HG03565 (cell line): ENCODE measurements at regions not wholly inside any gene's neighbourhood (a gene's known extent, or its start where the extent isn't known, plus 50 kb on each side); places are given as distances from the start of the nearest gene placed in this dataset.
"Not testable (repeated sequence)": the region's sequence is repeated elsewhere in the genome, so short reads cannot be mapped to it uniquely, and the experiment has no call there.

Experiments
- ATAC-seq: cut with Tn5 transposase; IDR thresholded peaks from one replicate; pipeline ENCODE4 v1.9.1; 2021; ENCODE audit warnings: mild to moderate bottlenecking, moderate library complexity; ENCODE audit not compliant: unreplicated experiment

DNA sequence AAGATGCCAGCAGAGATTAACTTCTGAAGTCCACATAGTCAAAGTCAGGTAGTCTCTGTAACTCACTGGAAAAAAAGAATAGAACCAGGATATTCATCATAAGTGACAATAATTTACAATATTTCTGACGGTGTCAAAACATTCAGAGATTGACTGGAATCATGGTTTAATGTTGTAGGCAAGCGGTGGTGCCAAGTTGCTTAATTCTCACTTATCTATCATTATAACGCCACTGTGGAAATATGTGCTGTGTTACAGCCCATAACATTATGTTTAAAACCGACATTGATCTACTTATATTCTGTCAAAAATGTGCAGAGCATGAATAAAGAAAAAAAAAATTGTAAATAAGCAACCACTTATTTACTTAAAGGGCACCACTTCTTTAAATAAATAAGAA is 801.7 kb downstream of the DIPK2A start:
- no peak for ATAC-seq

DNA sequence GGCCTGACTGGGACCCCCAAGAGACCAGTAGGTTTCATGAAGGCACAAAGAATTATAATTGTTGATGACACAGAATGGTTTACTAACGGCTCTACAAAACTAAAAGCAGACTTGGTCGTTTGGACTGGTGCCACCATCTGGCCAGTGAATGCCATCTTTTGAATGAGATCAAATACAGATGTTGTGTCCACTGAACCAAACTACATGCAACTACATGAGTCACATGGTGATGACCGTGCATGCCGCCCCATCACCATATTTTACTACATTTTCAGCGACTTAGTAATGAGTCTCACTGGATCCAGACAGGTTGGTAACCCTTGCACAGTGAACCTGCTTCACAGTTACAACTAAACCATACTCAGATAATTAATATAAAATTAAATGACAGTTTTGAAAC is 803.3 kb downstream of the DIPK2A start:
- no peak for ATAC-seq

DNA sequence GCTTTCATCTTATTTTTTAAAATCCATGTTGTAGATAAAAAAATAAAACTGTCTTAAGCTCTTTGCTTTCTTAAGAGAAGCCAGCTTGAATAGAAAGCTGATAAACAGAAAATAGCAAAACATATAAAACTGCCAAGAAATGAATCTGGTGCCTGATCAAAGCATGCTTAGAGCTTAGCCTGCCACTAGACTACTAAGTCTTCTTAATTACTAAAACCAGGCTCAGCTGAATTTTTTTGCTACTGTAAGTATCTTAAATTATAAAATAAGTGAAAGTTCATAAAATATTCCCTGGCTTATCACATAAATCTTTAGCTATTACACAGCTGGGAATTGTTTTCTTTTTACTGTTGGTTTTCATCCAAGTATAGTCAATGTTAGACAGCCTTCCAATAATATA is 803.9 kb downstream of the DIPK2A start:
- ATAC-seq: no peak

DNA sequence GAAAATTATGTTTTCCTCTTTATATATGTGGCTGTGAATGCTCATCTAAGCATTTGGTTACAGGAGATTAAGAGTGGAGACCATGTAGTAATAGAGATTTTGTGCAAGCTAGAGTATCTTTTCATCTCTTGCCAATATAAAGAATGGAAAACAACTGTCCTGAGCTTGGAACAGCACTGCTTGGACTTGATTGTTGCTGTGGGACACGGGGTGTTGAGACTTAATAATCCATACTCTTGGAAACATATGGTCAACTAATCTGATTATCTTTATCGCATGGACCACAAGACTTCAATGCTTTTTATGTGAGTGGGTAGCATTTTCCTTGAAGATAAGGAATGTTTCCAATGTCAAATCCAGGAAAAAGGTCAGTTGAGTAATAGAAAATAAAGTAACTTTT is 806.3 kb downstream of the DIPK2A start:
- no peak for ATAC-seq

DNA sequence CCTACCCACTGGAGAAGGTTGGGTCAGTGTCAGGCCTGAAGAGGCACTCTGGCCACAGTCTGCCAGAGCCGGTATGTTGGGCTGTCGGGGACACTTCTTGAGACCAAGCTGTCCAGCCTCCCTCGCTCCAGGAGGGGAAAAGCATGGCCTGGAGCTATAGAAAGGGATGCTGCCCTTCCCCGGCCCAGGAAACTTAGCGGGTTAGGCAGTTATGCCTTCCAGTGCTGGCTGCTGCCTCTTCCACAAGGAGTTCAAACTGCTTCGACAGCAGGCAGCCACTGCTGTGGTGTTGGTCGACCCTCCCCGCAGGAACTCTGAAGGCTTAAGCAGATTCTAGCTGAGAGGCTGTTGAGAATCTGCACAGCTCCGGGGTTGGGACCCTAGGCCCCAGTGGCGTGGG is 819.4 kb downstream of the DIPK2A start:
- no peak for ATAC-seq

DNA sequence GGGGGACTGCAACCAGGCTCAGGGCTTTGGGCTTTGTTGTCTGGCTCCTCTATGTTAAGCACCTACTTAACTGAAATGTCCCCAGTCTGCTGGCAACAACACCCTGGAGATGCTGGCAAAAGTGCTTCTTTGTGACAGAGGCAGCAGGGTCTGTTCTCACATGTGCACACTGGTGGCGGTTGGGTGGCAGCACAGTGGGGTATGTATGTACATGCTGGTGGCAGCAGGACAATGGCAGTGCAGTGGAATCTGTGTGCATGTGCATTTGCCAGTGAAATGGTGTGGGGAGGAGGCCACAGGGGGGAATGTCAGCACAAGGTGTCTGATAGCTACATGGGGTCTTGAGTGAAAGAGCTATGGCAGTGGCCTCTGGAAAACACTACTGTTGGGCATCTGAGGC is 830.3 kb downstream of the DIPK2A start:
- ATAC-seq: no peak

DNA sequence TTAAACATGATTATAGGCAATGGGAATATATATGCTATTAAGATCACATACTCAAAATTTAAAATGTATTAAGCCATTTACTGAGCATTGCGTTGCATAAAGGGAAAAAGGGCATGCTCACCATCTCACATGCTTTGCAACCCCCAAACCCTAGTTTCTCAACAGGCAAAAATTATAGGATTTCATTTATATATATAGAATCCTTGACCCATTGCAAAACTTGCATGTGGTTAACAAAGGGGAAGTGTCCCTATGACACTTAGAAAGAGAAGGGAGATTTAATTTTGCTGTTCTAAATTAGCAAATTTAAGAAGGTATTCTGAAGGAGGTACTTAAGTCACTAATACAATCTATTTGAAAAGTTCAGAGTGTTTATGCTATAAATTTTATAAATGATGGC is 837.8 kb downstream of the DIPK2A start:
- ATAC-seq: no peak

DNA sequence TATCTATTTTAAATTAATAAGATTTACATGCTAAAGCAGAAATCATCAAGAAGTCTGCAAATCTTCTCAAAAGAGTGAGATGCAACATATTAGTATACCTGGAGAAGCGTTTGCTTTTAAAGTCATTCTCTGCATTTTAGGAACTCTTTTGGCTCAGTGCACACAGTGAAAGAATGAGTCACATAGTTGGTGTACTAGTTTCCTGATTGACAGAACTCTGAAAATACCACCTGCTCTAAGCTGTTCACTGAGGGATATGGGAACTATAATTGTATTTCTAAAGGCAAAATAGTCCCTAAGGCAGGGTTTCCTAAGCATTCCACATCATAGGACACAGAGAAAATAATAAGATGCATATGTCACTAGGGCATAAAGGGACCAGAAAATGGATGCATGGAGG is 838.5 kb downstream of the DIPK2A start:
- ATAC-seq: peak; percentile 96

DNA sequence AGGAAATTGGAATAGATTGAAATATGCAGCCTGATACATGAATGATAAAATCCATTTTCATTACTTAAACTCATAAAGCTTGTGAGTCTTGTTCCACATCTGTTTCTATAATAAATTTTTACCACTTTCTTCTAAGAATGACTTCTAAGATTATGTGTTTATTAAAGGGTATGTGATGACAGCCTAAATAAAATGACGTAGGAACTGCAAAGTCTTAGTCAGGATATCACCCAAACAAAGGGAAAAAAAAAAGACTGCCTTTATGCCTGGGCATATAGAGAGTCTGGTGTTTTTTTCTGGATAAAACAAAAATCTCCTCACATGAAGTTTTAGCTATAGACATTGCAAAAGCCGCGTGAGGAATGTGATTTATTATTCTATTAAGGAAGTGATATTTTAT is 844.0 kb downstream of the DIPK2A start:
- ATAC-seq: no peak

DNA sequence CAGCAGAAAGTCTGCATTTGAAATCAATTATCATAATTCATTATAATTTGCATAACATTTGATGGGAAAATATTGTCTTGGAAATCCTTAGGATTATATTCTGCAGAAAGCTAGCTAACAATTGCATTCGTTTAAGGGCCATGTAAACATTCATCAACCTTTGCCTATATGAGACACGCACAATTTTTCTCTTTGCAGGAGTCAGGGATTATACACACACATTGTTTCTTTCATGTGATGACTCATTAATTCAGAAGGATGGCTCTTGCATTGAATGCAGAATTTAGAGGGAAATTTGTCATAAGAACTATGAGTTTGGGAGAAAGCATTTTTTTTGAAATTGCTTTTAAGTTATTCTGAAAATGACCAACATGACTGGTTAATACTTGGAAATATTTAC is 844.7 kb downstream of the DIPK2A start:
- ATAC-seq: no peak

DNA sequence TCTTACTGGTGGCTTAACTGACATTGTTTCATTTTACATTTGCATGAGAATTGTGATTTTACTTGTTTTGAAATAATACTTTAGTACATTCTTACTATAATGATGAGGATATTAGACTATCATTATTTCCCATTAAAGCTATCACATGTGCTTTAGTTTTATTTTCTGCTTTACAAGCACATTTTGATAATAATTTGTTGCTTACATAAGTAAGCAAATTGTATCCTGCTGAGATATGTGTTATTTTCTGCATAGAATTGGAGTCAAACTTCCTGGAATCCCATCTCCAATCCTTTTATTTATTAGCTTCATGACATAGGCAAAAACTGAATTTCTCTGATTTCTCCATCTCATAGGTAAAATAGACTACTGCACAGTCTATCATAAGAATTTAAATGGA is 847.4 kb downstream of the DIPK2A start:
- ATAC-seq: no peak

DNA sequence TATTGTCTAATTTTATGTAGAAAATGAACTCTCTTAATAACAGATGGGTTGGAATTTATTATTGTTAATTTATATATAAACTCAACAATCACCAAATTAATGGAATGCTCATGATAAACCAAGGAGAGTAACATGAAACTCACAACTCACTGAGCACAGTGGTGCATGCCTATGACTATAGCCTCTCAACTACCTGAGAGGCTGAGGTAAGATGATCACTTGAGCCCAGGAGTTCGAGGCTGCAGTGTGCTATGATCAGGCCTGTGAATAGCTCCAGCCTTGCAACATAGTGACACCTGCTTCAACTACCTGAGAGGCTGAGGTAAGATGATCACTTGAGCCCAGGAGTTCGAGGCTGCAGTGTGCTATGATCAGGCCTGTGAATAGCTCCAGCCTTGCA is 848.6 kb downstream of the DIPK2A start:
- ATAC-seq: not testable (repeated sequence)

DNA sequence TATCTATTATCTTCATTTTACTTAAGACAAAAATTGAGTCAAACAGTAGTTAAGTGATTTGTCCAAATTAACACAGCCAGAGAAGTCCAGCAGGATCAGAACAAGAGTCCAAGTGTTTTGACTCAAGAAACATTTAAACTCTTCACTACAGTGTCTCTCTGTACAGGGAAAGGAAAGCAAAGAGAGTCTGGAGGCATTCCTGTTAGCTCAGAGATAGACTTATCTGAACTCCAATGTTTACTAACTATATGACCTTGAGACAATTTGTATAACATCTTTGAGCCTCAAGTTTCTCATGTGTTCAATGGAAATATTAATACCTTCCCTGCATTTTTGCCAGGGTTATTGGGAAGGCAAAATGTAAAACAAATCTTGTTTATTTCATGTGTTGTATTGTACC is 849.1 kb downstream of the DIPK2A start:
- ATAC-seq: no peak

DNA sequence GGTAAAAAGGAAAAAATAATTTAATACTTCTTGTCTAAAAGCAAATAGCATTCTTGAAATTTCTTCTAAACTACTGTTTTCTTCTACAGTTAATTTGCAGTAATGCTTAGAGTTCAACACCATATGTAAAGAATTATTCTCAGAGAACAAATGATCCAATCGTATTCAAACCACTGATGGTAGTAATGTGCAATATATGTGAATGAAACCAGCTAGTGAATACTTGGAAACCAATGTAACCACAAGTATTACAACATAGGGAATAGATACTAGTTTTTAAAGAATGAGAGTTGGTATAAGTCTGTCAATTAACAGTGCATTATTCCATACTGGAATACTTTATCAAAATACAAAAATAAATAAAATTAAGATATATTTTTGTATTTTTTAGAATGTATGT is 850.0 kb downstream of the DIPK2A start:
- no peak for ATAC-seq

DNA sequence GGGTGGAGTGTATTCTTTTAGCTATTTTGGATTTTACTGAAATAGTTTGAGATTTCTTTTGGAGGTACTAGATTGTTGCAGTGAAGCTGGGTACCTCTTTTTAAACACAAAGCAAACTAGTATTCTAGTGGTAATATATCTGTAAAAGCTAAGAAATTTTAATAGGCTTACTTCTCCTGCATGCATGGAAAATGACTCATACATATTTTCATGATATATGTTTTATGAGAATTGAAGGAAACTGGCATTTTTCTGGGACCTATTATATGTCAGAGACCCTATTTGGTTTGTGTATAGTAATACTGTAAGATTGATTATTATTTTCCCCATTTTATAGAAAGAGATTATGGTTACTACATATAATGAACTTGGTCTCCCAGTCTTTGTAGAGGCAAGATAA is 851.0 kb downstream of the DIPK2A start:
- no peak for ATAC-seq

DNA sequence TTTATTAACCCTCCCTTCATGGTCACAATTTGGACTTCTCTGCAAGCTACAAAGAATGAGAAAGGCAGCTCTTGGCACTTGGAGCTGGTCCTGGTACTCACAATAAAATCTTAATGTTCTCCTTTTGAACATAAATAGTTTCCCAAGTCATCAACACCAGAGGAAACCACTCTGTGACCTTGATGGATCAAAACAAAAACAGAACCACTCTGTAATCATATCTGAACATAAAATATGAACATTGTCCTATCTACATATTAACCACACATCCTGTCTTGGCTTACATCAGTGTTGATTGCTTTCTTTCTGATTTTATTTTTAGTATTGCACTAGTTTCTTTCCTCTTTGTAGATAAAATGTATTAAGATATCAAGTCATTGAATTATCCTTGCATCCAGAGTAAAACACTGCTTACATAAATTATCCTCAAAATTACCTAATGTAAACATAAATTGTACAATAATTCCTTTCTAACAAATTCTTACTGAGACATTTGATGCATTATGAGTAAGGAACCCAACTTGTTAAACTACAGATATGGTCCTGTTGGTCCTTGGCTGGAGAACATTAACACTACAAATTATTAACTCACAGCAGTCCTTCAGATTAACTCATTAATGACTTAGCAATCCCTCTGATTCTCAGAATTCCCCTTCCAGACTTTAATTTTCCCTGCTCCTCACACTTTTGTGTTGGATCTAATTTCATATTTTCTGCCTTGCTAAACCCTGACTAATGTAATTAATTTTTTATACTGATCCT is 860.5 kb downstream of the DIPK2A start:
- ATAC-seq: no peak

DNA sequence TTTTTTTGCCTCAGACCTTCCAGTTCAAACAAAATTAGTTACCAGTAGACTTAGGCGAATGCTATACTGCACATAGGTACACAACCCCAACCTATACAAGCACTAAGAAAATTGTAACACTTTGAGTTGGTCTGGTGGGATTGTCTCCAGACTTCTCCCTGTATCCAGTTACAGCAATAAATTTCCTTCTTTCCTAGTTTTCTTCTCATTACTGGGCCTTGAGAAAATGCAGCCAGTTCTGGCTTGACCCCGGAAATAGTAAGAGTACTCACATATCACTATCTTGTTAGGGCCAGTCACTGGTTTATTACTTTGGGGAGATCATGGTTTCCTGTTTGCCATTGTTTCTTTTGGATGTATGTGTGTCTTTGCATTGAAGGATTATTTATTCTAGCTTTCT is 868.4 kb downstream of the DIPK2A start:
- ATAC-seq: no peak

DNA sequence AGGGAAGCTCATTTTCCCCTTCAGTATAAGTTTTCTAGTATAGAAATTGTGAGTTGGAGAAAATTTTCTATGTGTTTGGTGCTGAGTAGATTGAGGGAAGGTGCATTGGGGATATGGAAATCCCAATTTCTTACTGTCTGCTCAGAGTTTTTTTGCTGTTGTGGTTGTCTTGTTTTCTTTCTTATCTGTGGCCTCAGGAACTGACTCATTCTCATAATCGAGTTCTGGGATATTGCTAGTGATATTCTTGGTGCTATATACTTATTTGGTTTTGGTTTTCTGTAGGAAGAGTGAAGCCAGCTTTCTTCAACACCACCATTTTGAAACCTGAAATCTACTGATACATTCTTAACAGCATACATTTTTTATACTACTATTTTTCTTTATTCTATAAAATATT is 869.2 kb downstream of the DIPK2A start:
- ATAC-seq: no peak

DNA sequence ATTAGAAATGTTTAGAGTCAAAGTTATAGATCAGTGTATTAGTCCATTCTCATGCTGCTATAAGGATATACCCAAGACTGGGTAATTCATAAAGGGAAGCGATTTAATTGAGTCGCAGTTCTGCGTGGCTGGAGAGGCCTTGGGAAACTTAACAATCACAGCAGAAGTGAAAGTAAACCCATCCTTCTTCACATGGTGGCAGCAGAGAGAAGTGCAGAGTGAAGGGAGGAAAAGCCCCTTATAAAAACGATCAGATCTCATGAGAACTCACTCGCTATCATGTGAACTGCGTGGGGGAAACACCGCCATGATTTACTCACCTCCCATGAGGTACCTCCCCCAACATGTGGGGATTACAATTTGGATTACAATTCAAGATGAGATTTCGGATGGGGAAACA is 871.5 kb downstream of the DIPK2A start:
- no peak for ATAC-seq

DNA sequence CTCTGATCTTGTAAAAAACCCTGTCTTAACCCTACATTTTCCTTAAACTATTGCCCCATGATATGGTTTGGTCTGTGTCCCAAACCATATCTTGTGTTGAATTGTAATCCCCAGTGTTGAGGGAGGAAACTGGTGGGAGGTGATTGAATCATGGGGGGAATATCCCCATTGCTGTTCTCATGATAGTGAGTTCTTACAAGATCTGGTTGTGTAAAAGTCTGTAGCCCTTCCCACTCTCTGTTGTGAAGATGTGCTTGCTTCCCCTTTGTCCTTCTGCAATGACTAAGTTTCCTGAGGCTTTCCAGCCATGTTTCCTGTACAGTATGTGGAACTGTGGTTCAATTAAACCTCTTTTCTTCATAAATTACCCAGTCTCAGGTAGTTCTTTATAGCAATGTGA is 881.4 kb downstream of the DIPK2A start:
- ATAC-seq: no peak

DNA sequence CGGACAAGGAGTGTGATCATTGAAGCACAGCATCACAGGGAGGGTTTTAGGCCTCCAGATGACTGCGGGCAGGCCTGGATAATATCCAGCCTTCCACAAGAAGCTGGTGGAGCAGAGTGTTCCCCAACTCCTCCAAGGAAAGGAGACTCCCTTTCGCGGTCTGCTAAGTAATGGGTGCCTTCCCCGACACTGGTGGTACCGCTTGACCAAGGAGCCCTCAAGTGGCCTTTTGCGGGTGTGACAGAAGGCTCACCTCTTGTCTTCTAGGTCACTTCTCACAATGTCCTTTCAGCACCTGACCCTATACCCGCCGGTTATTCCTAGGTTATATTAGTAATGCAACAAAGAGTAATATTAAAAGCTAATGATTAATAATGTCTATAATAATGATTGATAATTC is 882.4 kb downstream of the DIPK2A start:
- not testable (repeated sequence) for ATAC-seq

DNA sequence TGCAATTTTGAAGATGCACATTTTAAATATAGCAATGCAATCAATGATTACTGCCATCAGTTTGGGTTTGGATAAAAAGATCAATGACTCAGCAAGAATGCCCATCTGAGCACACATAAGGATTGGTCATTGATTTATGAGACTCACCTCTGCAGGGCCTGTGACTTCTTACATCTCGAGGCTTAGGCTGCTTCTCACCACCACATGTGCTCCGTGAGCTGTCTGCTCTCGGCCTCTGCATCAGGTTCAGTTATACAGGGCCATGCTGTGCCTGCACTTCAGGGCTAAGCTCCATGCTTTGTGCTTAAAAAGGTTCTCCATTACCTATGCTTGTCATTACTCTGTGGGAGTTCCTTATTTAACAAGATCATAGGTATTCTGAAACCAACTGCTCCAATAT is 887.5 kb downstream of the DIPK2A start:
- no peak for ATAC-seq

DNA sequence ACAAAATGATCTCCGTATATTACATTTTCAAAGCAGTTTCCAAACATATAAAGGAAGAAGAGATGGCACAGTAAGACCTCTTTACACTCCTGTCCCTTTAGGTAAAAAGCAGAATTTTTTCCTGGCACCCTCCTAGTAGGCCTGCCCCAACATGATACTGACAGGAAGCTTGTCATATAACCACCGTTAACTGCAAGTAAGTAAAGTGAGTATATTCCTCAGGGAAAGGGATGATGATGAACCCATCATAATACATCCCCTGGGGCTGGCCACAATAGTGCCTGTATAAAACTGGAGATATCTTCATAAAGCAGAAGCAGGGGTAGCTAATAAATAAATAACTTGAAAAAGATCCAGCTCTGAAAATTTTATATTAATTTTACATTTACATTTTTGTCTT is 893.0 kb downstream of the DIPK2A start:
- ATAC-seq: no peak
